NOMO-1 treated with dmso at 0.1 percent for 144 hours (cell line): ENCODE measurements at regions not wholly inside any gene's neighbourhood (a gene's known extent, or its start where the extent isn't known, plus 50 kb on each side); places are given as distances from the start of the nearest gene placed in this dataset.

Experiments used
- DNase-seq: peaks from one replicate; lab custom pipeline; 2025; ENCODE audit not compliant: unreplicated experiment; lab: John Stamatoyannopoulos, UW

- no peak for DNase-seq
Observed at GRCh38 chr3:67733269-67733950, 79.0 kb upstream of the SUCLG2 start.

GRCh38 chr3:67724434-67724833 is 70.0 kb upstream of the SUCLG2 start:
- no peak for DNase-seq

- no peak for DNase-seq
Observed at GRCh38 chr3:67723863-67724262, 69.5 kb upstream of the SUCLG2 start.

- DNase-seq, result no peak
Observed at GRCh38 chr3:67719333-67719732, 64.9 kb upstream of the SUCLG2 start.

GRCh38 chr3:67715971-67716370 is 61.6 kb upstream of the SUCLG2 start:
- DNase-seq, result no peak

- DNase-seq, result no peak
Observed at GRCh38 chr3:67713764-67714469, 59.5 kb upstream of the SUCLG2 start.

GRCh38 chr3:67712259-67712658 is 57.8 kb upstream of the SUCLG2 start:
- no peak for DNase-seq

GRCh38 chr3:67710396-67710795 is 56.0 kb upstream of the SUCLG2 start:
- no peak for DNase-seq

- DNase-seq, result no peak
Observed at GRCh38 chr3:67706934-67707333, 52.5 kb upstream of the SUCLG2 start.

- no peak for DNase-seq
Observed at GRCh38 chr3:67704322-67704721, 49.9 kb upstream of the SUCLG2 start.
